Kidney epithelial cell (primary cell): ENCODE measurements at regions not wholly inside any gene's neighbourhood (a gene's known extent, or its start where the extent isn't known, plus 50 kb on each side); places are given as distances from the start of the nearest gene placed in this dataset.

Experiments used
- DNase-seq: peaks from one replicate; pipeline ENCODE4 v3.0.0-alpha.2; 2010; ENCODE audit warnings: low read depth
- H3K27me3 ChIP-seq: 2 replicates; pipeline ENCODE4 v1.6.0; 2011; ENCODE audit warnings: low read length; ENCODE audit not compliant: control insufficient read depth, insufficient read depth
- H3K36me3 ChIP-seq: 2 replicates; pipeline ENCODE4 v1.5.1; 2011; ENCODE audit warnings: low read length; ENCODE audit not compliant: control insufficient read depth, insufficient read depth
- H3K4me3 ChIP-seq: 2 replicates; pipeline ENCODE4 v1.5.1; 2011; ENCODE audit warnings: low read depth, mild to moderate bottlenecking, control low read depth, low read length
- CTCF ChIP-seq: IDR thresholded peaks from 2 replicates; pipeline ENCODE4 v1.5.1; 2011; ENCODE audit warnings: mild to moderate bottlenecking, moderate library complexity, low read length, control low read depth, inconsistent platforms; ENCODE audit not compliant: insufficient read depth, poor library complexity, severe bottlenecking

GRCh38 chr10:33921970-33922605, 587.6 kb upstream of the NRP1 start:
- DNase-seq: no peak
- Histone ChIP-seq H3K36me3 (no peaks in the 10 kb centered on the region), H3K4me3 (no peak overlapping the region), H3K27me3 (no peaks in the 10 kb centered on the region)
- no peak for TF ChIP-seq CTCF

GRCh38 chr10:33920351-33920750, 585.9 kb upstream of the NRP1 start:
- H3K27me3 ChIP-seq: no peaks in the 10 kb centered on the region
- H3K4me3 ChIP-seq: no peak overlapping the region
- H3K36me3 ChIP-seq: no peaks in the 10 kb centered on the region
- no peak for TF ChIP-seq CTCF
- DNase-seq: no peak

GRCh38 chr10:33919244-33919643, 584.8 kb upstream of the NRP1 start:
- TF ChIP-seq CTCF: no peak
- H3K27me3 ChIP-seq: no peaks in the 10 kb centered on the region
- no peak for DNase-seq

GRCh38 chr10:33917069-33917780, 582.8 kb upstream of the NRP1 start:
- Histone ChIP-seq H3K4me3 (no peak overlapping the region), H3K27me3 (no peaks in the 10 kb centered on the region)
- no peak for DNase-seq

More at GRCh38 chr10:33919244-33919643, 584.8 kb upstream of the NRP1 start:
- H3K36me3 ChIP-seq: no peaks in the 10 kb centered on the region
- no peak overlapping the region for H3K4me3 ChIP-seq

GRCh38 chr10:33914746-33915145, 580.3 kb upstream of the NRP1 start:
- DNase-seq: no peak
- no peaks in the 10 kb centered on the region for H3K27me3 ChIP-seq
- no peak overlapping the region for H3K4me3 ChIP-seq
- no peak for TF ChIP-seq CTCF
- H3K36me3 ChIP-seq: no peaks in the 10 kb centered on the region

More at GRCh38 chr10:33917069-33917780, 582.8 kb upstream of the NRP1 start:
- no peaks in the 10 kb centered on the region for H3K36me3 ChIP-seq
- TF ChIP-seq CTCF: no peak
